ENCODE measurements at regions not wholly inside any gene's neighbourhood (a gene's known extent, or its start where the extent isn't known, plus 50 kb on each side); places are given as distances from the start of the nearest gene placed in this dataset.

GRCh38 chr6:2434116-2434515 lies 188.7 kb upstream of the GMDS start (continued):
- TF ChIP-seq ZNF518A (tag by site-specific recombination; conservative IDR thresholded peaks at IDR 0.05; ENCODE audit: low read depth), result no peak
- no peak for TF ChIP-seq KLF8 (tag by site-specific recombination; IDR thresholded peaks at IDR 0.05)
- TF ChIP-seq ZNF510 (tag by site-specific recombination; IDR thresholded peaks at IDR 0.05; ENCODE audit: insufficient replicate concordance), result no peak

GRCh38 chr6:2433711-2434110 lies 188.3 kb upstream of the GMDS start:
- ChIA-PET POLR2A (no interaction called here), CTCF (no interaction called here)
- no peak overlapping the region for H3K27ac ChIP-seq (ENCODE audit: extremely low read depth, low read depth, low read length)
- H3K4me1 ChIP-seq (ENCODE audit: control insufficient read depth, insufficient read depth, low read length), result no peaks in the 10 kb centered on the region
- TF ChIP-seq ZNF2 (tag by site-specific recombination; IDR thresholded peaks at IDR 0.05) (no peak), ZNF423 (tag by site-specific recombination; IDR thresholded peaks at IDR 0.05) (no peak), ZNF560 (tag by site-specific recombination; IDR thresholded peaks at IDR 0.05; ENCODE audit: borderline replicate concordance) (no peak), REST (tag by site-specific recombination; IDR thresholded peaks at IDR 0.05) (no peak), PRDM10 (tag by site-specific recombination; IDR thresholded peaks at IDR 0.05) (no peak), ZBTB21 (tag by site-specific recombination; IDR thresholded peaks at IDR 0.05) (no peak), FEZF1 (tag by site-specific recombination; IDR thresholded peaks at IDR 0.05) (no peak), AEBP2 (tag by site-specific recombination; IDR thresholded peaks at IDR 0.05; ENCODE audit: borderline replicate concordance) (no peak), SCRT1 (tag by site-specific recombination; IDR thresholded peaks at IDR 0.05; ENCODE audit: borderline replicate concordance) (no peak), ZNF513 (tag by site-specific recombination; IDR thresholded peaks at IDR 0.05) (no peak), ZBTB1 (tag by site-specific recombination; IDR thresholded peaks at IDR 0.05) (no peak), ZNF571 (tag by site-specific recombination; IDR thresholded peaks at IDR 0.05) (no peak)
- H3K36me3 ChIP-seq (ENCODE audit: control insufficient read depth in 2 of 2, insufficient read depth in 1 of 2, low read length in 2 of 2), result no peaks in the 10 kb centered on the region
- H3K9me3 ChIP-seq (ENCODE audit: control insufficient read depth, insufficient read depth, low read depth, low read length), result no peaks in the 10 kb centered on the region
- H3K4me3 ChIP-seq (ENCODE audit: low read depth, low read length), result no peak overlapping the region
